ENCODE measurements at regions not wholly inside any gene's neighbourhood (a gene's known extent, or its start where the extent isn't known, plus 50 kb on each side); places are given as distances from the start of the nearest gene placed in this dataset.

- Histone ChIP-seq H2AK5ac (ENCODE audit: insufficient read length, low read length) (no peak overlapping the region), H3K9me3 (ENCODE audit: control insufficient read depth, low read depth, low read length) (no peaks in the 10 kb centered on the region), H3K27ac (ENCODE audit: insufficient read length, low read depth, low read length) (no peak overlapping the region), H4K8ac (replicated peaks; ENCODE audit: insufficient read length, low read depth, low read length) (no peak overlapping the region), H3K79me1 (ENCODE audit: insufficient read depth, low read depth, low read length, poor library complexity, severe bottlenecking) (no peaks in the 10 kb centered on the region), H3K23me2 (ENCODE audit: insufficient read length, low read depth, low read length, poor library complexity, severe bottlenecking) (no peaks in the 10 kb centered on the region), H3K4me2 (ENCODE audit: insufficient read depth, insufficient read length, low read length) (no peak overlapping the region), H2BK15ac (ENCODE audit: low read depth, low read length) (no peak overlapping the region), H3K9ac (ENCODE audit: extremely low read depth, insufficient read length, low read length) (no peak overlapping the region), H2BK5ac (ENCODE audit: insufficient read length, low read length) (no peak overlapping the region), H3K4me1 (ENCODE audit: insufficient read depth, low read length) (no peaks in the 10 kb centered on the region), H3K23ac (ENCODE audit: insufficient read length, low read depth, low read length) (no peak overlapping the region), H3T11ph (ENCODE audit: low read length) (no peak overlapping the region), H2BK20ac (ENCODE audit: low read depth, low read length, poor library complexity, severe bottlenecking) (no peak overlapping the region), H4K20me1 (ENCODE audit: control insufficient read depth, insufficient read depth, insufficient read length) (no peaks in the 10 kb centered on the region), H2BK12ac (ENCODE audit: insufficient read length, low read depth, low read length) (no peak overlapping the region), H3K56ac (ENCODE audit: insufficient read length, low read depth, low read length) (no peak overlapping the region), H2BK120ac (ENCODE audit: low read depth, low read length, poor library complexity, severe bottlenecking) (no peak overlapping the region), H2AFZ (ENCODE audit: low read length) (no peak overlapping the region), H3K27me3 (ENCODE audit: insufficient read depth, low read length) (no peaks in the 10 kb centered on the region), H3K4ac (ENCODE audit: low read depth, low read length) (no peak overlapping the region), H3K18ac (ENCODE audit: insufficient read length, low read depth, low read length) (no peak overlapping the region), H3K79me2 (ENCODE audit: insufficient read depth, low read length) (no peaks in the 10 kb centered on the region), H4K5ac (ENCODE audit: insufficient read length, low read depth, low read length) (no peak overlapping the region), H3K14ac (ENCODE audit: insufficient read depth, low read length) (no peak overlapping the region), H4K91ac (ENCODE audit: insufficient read length, low read depth, low read length) (no peak overlapping the region)
- no peak for TF ChIP-seq CTCF (conservative IDR thresholded peaks at IDR 0.05)
- Mint-ChIP-seq H3K27ac (no peak overlapping the region), H3K4me1 (peaks cover 8 to 12% of the 10 kb centered on the region in 2 experiments), H3K36me3 (ENCODE audit: insufficient read depth in 1 of 3, low read depth in 3 of 3) (no peaks in the 10 kb centered on the region; a peak in 1 of 7 replicates), H3K27me3 (ENCODE audit: low read depth) (no peaks in the 10 kb centered on the region), H3K4me3 (no peak overlapping the region), H3K9me3 (no peaks in the 10 kb centered on the region)
- no CpG with 5 or more reads among the region's 3 CpGs for WGBS (ENCODE audit: extremely low coverage, insufficient read length, low lambda C conversion rate)
- DNase-seq: no peak
Measured at GRCh38 chr6:120557554-120557953, 776.7 kb downstream of the TBC1D32 start.

Measured in H9 (cell line).